ENCODE measurements at regions not wholly inside any gene's neighbourhood (a gene's known extent, or its start where the extent isn't known, plus 50 kb on each side); places are given as distances from the start of the nearest gene placed in this dataset.
"Not testable (repeated sequence)": the region's sequence is repeated elsewhere in the genome, so short reads cannot be mapped to it uniquely, and the experiment has no call there.

- DNase-seq: peak; percentile 44
These were observed 432.8 kb downstream of the PDGFC start for GRCh38 chr4:156538651-156539257.

- DNase-seq: peak; percentile 67
These were observed 433.4 kb downstream of the PDGFC start for GRCh38 chr4:156538210-156538609.

GRCh38 chr4:156537286-156537685 lies 434.3 kb downstream of the PDGFC start:
- DNase-seq: no peak

GRCh38 chr4:156536661-156537060 lies 434.9 kb downstream of the PDGFC start:
- DNase-seq: peak; percentile 70

- no peak for DNase-seq
These were observed 437.4 kb downstream of the PDGFC start for GRCh38 chr4:156534205-156534604.

GRCh38 chr4:156528216-156528615 lies 443.4 kb downstream of the PDGFC start:
- DNase-seq: no peak

- DNase-seq: no peak
These were observed 444.2 kb downstream of the PDGFC start for GRCh38 chr4:156527237-156527993.

- DNase-seq: no peak
These were observed 447.6 kb downstream of the PDGFC start for GRCh38 chr4:156523991-156524390.

GRCh38 chr4:156523492-156523891 lies 448.1 kb downstream of the PDGFC start:
- DNase-seq: no peak

- peak; percentile 65 for DNase-seq
These were observed 450.0 kb downstream of the PDGFC start for GRCh38 chr4:156521631-156522030.

- no peak for DNase-seq
These were observed 453.6 kb downstream of the PDGFC start for GRCh38 chr4:156517956-156518355.

GRCh38 chr4:156517546-156517945 lies 454.1 kb downstream of the PDGFC start:
- DNase-seq: no peak

GRCh38 chr4:156516698-156517097 lies 454.9 kb downstream of the PDGFC start:
- no peak for DNase-seq

GRCh38 chr4:156515295-156515694 lies 456.3 kb downstream of the PDGFC start:
- no peak for DNase-seq

GRCh38 chr4:156512622-156513021 lies 459.0 kb downstream of the PDGFC start:
- DNase-seq: no peak

- not testable (repeated sequence) for DNase-seq
These were observed 461.7 kb downstream of the PDGFC start for GRCh38 chr4:156509921-156510320.

GRCh38 chr4:156505341-156505955 lies 466.2 kb downstream of the PDGFC start:
- DNase-seq: no peak

- no peak for DNase-seq
These were observed 468.5 kb downstream of the PDGFC start for GRCh38 chr4:156503119-156503518.

- no peak for DNase-seq
These were observed 469.6 kb downstream of the PDGFC start for GRCh38 chr4:156501962-156502361.

- no peak for DNase-seq
These were observed 471.9 kb downstream of the PDGFC start for GRCh38 chr4:156499684-156500083.

GRCh38 chr4:156497486-156497885 lies 474.1 kb downstream of the PDGFC start:
- DNase-seq: no peak

- no peak for DNase-seq
These were observed 474.8 kb downstream of the PDGFC start for GRCh38 chr4:156496797-156497196.

GRCh38 chr4:156495836-156496235 lies 475.8 kb downstream of the PDGFC start:
- no peak for DNase-seq

- DNase-seq: no peak
These were observed 476.5 kb downstream of the PDGFC start for GRCh38 chr4:156495091-156495490.

All from NCI-H226 (cell line).